ENCODE measurements at regions not wholly inside any gene's neighbourhood (a gene's known extent, or its start where the extent isn't known, plus 50 kb on each side); places are given as distances from the start of the nearest gene placed in this dataset.
"Not testable (repeated sequence)": the region's sequence is repeated elsewhere in the genome, so short reads cannot be mapped to it uniquely, and the experiment has no call there.

DNA sequence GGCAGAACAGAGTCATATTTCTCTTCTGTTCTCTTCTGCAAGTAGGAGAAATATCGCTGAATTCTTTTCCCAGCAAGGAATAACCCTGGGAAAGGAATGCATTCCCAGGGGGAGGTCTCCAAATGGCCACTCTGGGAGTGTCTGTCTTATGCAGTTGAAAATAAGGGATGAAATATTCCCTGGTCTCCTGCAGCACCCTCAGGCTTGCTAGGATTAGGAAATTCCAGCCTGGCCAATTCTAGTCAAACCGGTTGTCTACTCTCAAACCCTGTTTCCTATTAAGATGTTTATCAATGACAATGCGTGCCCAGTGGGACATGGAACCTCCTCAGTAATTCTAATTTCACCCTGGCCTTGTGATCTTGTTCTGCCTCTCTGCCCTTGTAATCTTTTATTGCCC lies 501.1 kb upstream of the OLFM3 start:
- TF ChIP-seq, protein P1, sequence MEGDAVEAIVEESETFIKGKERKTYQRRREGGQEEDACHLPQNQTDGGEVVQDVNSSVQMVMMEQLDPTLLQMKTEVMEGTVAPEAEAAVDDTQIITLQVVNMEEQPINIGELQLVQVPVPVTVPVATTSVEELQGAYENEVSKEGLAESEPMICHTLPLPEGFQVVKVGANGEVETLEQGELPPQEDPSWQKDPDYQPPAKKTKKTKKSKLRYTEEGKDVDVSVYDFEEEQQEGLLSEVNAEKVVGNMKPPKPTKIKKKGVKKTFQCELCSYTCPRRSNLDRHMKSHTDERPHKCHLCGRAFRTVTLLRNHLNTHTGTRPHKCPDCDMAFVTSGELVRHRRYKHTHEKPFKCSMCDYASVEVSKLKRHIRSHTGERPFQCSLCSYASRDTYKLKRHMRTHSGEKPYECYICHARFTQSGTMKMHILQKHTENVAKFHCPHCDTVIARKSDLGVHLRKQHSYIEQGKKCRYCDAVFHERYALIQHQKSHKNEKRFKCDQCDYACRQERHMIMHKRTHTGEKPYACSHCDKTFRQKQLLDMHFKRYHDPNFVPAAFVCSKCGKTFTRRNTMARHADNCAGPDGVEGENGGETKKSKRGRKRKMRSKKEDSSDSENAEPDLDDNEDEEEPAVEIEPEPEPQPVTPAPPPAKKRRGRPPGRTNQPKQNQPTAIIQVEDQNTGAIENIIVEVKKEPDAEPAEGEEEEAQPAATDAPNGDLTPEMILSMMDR (conservative IDR thresholded peaks at IDR 0.05): not testable (repeated sequence)
- TF ChIP-seq EZH2 (IDR thresholded peaks at IDR 0.05; ENCODE audit: low read depth): not testable (repeated sequence)

All from PC-9 (cell line).